ENCODE measurements at regions not wholly inside any gene's neighbourhood (a gene's known extent, or its start where the extent isn't known, plus 50 kb on each side); places are given as distances from the start of the nearest gene placed in this dataset.
A peak's percentile ranks its signal among the peaks of the same experiment; 100 is the strongest.

DNA sequence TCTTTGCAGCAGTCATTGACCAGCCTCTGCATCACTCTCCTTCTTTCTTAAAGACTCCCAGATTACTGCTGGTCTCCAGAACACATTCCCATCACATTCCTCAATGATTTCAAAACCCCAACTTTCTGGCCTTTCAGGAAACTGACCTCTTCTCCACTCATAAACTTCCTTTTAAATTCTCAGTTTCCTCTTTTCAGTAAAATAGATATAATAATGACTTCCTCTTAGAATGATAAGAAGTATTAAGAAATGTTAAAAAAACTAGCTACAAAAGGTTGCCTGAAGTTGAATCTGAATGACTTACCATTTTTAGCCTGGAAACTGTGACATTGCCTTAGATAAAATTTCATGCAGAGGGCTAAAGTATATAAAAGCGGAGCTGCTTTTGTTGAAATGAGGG lies 239.3 kb downstream of the OGFRL1 start:
- DNase-seq (ENCODE audit: low spot score): no peak

DNA sequence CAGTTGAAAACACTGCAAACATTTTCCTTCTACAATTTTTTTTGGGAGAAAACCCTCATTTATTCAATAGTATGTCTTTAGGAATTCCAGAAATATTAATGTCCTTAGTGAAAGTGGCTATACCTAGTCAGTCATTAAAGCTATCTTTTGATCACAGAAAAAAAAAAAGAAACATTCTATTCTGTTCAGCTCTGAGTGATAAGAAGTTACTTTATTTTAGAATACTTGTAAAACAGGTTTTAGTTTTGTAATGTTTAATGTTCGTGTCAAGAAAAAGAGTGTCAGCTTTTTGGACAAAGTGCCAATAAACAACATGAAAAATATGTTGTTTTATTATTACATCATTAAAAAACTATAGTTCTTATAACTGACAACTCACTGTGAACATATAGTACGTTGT lies 240.4 kb downstream of the OGFRL1 start:
- no peak for DNase-seq (ENCODE audit: low spot score)

DNA sequence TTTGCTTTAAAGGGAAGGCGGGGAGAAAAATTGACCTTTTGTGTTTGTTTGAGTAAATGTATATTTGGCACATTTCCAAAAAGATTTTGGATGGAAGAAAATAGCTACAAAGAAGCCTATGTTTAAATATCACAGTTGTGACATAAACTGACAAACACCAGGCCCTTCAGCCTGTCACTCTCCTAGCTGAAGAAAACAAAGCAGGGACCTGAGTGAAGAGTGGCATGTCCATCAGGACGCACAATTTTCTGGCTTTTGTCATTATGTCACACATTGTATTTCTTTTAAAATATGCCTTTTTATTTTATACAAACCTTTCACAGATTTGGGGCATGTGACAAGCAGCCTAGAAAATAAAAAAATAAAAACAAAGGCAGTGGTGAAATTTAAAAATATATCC lies 241.2 kb downstream of the OGFRL1 start:
- DNase-seq (ENCODE audit: low spot score): no peak

DNA sequence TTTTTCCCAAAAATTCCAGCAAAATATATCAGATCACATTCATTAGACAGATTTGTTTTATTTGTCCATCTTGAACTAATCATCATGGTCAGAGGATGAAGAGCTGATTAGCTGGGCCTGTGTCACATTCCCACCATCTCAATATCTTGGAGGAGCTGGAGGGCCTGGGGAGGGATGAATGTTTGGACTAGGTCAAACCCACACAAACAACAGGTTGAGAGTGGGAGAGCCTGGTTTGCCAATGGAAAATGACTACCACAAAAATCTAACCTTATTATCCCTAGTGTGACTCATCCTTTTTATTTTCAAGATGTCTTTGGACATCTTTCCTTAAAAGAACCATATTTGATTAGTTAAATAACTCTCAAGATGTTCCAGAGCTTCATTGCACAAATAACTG lies 242.4 kb downstream of the OGFRL1 start:
- DNase-seq (ENCODE audit: low spot score): no peak

DNA sequence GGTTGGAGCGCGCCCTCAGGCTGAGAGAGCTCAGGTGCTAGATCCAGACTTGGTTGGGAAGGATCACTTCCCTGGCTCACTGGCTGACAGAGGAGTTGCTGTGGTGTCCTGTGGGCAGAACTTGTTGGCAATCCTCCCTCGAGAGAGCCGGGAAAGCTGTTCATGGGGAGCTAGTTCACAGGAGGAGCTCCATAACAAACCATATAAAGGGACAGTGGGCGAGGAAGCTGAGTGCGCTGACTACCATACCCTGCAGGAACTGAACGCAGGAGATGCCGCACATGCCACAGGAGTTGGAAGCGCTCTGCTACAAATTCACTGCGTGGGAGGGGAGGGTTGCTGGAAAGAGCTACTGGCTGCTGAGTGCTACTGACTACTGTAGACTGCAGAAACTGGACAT lies 243.2 kb downstream of the OGFRL1 start:
- no peak for DNase-seq (ENCODE audit: low spot score)

DNA sequence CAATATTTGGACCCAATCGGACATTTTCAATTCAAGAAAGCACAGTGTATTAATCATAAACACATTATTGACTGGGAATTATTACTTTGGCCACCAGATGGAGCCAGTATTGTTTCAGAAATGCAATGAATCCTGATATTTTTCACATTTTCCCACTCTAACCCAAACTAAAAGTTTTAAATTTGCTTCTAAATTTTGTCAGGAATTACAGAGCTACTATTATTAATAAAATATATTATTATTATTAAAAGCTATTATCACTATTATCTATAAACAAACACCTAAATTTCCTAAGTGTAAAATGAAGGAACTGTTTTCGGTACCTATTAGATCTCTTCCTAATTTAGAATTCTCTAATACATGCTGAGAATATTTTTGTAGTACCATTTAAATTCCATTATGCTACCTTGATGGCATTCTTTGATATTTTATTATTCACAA lies 245.3 kb downstream of the OGFRL1 start:
- DNase-seq (ENCODE audit: low spot score): peak; percentile 9

DNA sequence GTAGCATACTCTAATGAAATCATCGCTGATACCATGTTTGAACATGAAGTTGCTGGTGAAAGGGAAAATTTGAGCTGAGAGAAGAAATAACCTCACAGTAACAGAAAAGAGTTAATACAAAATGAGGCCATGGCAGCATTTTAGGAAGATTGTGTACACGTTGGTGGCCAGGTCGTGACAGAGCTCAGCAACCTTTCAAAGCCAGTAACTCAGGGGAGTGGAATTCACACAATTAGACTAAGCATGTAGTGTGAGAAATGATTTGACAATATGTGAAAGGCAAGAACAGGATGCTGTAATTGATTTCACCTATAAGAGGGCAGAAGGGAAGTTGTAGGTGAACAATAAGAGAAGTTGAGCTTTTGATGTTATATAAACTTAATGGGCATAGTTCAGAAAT lies 246.3 kb downstream of the OGFRL1 start:
- no peak for DNase-seq (ENCODE audit: low spot score)

DNA sequence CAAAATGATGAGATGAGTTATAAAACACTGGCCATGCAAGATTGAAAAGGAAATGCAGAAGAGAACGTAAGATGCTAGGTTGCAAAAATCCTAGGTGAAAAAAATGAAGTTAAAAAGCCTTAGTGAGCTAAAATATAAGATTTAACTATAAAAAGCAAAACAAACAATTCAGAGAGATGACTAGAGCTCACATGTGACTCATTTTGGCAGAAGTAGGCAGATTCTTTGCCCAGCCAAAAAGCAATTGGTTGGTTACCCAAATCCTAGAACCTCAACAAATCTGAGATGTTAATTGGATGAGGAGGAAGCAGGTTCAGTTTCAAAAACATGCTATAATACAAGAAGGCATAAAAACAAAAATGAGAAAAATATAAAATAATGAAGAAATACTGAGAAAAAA lies 249.1 kb downstream of the OGFRL1 start:
- peak; percentile 53 for DNase-seq (ENCODE audit: low spot score)

DNA sequence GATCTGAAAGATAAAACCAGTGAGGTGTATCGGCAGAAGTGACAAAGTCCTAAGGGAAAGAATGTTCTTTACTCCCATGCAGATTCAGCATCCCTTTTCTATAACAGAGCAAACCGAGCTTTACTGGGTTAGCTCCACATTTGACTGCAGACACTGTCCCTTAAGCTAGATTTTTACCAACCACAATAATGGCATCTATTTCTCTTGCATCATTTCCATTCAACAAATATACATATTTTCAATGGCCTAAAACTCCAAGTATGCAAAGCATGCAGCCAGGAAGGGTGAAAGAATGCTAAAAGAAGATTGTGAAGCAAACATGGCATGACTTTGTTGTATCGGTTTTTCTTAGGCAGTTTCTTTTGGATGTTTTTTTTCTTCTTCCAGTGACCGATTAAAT lies 255.4 kb downstream of the OGFRL1 start:
- DNase-seq (ENCODE audit: low spot score): peak; percentile 22

DNA sequence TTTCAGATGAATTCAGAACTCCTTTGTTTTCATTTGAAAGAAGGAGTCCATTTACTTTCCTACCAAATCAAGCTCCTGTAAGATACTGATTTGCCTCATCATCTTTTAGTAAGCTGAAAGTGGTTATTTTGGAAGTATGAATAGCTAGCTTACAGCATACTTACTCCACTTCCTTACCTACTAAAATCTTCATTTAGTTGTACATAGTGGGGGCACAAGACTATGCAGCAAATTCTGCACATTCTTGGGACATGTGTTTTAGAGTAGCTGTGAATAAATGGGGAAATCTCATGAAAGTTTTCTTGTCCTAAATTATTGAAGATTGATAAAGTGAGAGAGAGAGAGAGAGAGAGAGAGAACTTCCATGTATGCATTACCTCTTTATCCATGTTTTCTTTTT lies 256.3 kb downstream of the OGFRL1 start:
- DNase-seq (ENCODE audit: low spot score): no peak

DNA sequence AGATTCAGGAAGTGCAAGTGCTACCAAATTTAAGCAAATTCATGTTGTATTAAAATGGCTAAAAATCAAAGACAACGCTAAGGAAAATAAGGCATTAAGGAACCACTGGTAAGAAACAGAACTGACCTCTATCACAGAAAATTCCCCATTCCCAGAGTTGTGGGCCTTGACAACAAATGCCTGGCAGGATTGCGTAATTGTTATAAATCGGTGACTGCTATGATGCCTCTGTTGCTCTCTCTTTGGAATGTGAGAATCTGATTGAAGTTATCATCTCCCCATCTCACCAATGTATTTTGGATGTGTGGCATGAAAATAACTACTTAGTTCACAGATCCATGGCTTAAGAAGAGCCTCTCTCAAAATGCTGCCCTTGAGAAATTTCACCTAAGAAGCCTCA lies 257.3 kb downstream of the OGFRL1 start:
- DNase-seq (ENCODE audit: low spot score): no peak

DNA sequence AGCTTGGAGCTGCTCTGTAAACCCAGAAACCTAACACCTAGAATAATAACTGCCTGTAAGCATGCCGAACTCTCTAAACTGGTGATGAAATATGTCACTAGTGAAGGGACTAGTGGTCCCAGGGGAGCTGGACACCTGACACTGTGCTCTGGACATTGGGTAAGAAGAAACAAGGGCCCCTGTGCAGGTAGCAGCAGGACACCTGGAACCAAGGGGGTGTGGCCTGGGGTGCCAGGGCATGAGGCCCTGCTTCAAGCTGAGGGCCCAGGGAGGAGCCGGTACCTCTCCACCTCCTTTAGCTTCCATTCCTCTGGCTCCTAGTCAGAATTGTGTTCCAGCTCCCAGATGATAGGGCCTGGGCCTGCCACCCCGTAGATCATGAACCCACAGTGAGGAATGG lies 263.2 kb downstream of the OGFRL1 start:
- DNase-seq (ENCODE audit: low spot score): no peak

DNA sequence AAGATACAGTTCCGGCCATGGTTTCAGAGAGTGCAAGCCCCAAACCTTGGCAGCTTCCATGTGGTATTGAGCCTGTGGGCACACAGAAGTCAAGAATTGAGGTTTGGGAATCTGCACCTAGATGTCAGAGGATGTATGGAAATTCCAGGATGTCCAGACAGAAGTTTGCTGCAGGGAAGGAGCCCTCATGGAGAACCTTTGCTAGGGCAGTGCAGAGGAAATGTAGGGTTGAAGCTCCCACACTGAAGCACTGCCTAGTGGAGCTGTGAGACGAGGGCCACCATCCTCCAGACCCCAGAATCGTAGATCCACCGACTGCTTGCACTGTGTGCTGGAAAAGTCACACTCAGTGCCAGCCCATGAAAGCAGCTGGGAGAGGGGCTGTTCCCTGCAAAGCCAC lies 267.5 kb downstream of the OGFRL1 start:
- no peak for DNase-seq (ENCODE audit: low spot score)

DNA sequence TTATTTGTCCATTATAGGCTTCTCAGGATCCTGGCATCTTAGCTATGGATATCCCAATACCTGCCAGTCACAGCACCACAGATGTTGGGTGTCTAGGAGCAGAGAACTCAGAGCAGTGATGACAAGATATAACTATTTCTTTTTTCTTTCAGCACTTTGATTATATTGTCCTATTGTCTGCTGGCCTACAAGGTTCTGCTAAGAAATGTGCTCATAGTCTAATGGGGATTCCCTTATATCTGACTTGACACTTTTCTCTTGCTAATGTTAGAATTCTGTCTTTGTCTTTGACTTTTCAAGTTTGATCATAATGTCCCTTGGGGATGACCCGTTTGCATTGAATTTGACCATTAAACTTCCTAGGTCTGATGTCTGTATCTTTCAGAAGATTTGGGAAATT lies 270.4 kb downstream of the OGFRL1 start:
- DNase-seq (ENCODE audit: low spot score): no peak

DNA sequence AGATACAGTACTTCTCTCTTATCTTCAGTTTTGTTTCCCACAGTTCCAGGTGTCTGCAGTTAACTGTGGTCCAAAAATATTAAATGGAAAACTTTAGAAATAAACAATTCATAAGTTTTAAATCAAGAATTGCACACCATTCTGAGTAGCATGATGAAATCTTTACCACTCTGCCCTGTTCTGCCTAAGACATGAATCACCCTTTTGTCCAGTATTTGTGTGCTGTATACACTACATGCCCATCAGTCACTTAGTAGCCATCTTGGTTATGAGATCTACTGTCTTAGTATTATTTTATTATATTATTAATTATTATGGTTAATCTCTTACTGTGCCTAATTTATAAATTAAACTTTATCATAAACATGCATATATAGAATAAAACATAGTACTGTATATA lies 279.0 kb downstream of the OGFRL1 start:
- DNase-seq (ENCODE audit: low spot score): no peak

DNA sequence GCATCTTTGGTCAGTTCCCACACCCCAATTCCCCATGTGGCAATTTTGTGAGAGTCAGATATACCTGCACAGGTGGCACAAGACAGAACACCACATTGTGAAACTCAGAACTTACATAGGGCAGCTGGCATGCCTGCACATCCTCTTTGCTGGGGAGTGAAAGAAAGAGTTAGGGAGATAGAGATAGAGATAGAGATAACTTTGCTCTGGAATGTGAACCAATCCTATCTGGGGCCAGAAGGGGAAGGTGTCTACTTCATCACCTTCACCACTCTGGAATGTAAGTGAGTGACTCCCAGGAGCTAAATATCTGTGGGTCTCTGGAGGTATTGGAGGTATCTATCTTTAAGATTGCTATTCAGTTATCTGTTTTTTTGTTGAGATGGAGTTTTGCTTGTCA lies 289.2 kb downstream of the OGFRL1 start:
- DNase-seq (ENCODE audit: low spot score): no peak

DNA sequence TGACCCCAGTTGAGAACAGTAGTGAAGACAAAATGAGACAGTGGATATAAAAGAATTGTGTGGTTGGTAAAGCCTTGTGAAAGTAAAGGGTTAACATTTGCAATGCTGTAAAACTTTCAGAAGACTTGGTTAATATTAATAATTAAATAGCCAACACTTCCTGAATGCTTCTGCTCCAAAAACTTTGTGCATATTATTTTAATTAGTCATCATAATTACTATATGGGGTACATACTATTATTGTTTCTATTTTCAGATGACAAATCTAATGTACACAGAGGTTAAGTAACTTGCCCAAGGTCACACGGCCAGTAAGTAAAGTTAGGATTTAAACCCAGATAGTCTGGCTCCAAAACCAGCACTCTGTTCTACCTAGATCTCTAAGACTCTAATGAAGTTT lies 291.3 kb downstream of the OGFRL1 start:
- DNase-seq (ENCODE audit: low spot score): no peak

DNA sequence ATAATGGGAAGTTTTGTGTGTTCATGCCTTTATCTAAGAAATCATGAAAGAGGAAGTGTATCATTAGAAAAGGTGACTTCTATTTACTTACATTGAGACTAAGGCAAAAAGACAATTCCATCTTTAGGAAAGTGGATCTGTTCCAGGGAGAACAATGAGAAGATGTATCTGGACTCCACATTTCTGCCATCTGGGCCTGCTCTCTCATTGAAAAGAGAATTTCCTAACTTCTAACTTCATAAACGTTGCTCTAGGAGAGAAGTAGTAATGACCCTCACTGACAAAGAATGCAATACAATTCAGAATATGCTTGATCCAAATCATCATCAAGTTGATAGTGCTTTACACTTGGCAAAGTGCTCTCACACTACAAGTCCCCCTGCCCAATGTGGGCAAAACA lies 294.2 kb downstream of the OGFRL1 start:
- DNase-seq (ENCODE audit: low spot score): no peak

DNA sequence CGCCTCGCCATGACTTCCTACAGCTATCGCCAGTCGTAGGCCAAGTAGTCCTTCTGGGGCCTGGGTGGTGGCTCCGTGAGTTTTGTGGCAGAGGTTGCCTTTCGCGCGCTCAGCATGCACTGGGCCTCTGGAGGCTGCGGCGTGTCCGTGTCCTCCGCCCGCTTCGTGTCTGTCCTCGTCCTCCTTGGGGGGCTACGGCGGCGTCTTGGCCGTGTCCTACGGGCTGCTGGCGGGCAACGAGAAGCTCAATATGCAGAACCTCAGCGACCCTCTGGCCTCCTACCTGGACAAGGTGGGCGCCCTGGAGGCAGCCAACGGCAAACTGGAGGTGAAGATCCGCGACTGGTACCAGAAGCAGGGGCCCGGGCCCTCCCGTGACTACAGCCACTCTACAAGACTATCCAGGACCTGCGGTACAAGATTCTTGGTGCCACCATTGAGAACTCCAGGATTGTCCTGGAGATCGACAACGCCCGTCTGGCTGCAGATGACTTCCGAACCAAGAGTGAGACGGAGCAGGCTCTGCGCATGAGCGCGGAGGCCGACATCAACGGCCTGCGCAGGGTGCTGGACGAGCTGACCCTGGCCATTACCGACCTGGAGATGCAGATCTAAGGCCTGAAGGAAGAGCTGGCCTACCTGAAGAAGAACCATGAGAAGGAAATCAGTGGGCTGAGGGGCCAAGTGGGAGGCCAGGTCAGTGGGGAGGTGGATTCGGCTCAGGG lies 296.3 kb downstream of the OGFRL1 start:
- DNase-seq (ENCODE audit: low spot score): no peak

DNA sequence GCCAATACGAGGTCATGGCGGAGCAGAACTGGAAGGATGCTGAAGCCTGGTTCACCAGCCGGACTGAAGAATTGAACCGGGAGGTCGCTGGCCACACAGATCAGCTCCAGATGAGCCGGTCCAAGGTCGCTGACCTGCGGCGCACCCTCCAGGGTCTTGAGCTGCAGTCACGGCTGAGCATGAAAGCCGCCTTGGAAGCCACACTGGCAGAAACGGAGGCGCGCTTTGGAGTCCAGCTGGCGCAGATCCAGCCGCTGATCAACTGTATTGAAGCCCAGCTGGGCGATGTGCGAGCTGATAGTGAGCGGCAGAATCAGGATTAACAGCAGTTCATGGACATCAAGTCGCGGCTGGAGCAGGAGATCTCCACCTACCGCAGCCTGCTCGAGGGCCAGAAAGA lies 296.9 kb downstream of the OGFRL1 start:
- DNase-seq (ENCODE audit: low spot score): no peak

DNA sequence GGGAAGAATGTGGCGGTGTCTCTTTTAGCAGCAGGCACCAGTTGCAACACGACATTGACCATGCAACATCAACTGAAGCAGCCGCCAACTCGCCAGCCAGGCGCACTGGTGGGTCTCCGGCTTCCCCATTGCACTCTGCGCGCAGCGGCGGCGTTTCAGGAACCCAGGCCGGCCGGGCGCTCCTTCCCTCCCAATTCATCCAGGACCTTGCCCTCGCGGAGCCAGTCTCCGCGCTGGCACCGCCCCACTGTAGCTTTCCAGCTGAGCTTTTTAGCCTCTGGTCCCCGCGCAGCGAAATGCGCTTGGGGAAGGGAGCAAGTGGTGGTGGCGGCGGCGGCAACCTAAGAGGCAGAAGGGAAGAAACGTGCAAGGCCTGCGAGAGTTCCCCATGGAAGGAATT lies 297.9 kb upstream of the RIMS1 start:
- no peak for DNase-seq (ENCODE audit: low spot score)

DNA sequence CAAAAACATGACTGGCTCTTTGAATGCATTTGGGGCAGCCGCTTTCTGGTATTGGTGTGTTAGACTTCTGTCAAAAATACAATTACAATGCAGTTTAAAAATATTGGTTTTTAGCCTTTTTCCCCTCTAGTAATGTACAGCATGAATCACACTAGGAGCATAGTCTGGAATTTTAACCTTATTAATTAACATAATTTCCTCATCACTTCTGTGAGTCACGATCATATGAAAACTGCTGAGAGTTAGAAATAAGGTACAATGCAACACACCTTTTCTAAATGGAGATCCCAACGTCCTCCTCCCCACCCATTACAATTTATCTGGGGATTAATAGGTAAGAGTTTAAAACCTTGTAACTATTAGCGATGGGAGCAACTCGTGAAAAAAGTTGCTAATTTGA lies 297.1 kb upstream of the RIMS1 start:
- no peak for DNase-seq (ENCODE audit: low spot score)

DNA sequence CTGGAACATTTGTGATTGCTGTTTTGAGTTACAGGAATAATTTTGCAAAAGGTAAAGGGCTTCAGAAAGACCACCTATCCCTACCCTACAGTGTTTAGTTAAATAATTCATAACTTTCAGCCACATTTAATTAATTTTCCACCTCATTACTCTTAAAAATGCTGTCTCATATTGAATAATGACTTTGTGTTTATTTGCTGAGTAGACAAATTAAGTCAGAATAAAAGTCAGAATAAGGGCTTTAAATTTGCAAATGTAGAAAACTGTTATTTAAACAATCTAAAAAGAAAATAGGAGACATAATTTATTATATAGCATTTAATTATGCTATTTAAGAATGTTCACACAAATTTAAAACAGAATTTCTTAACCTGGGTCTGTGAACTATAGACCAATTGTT lies 293.7 kb upstream of the RIMS1 start:
- no peak for DNase-seq (ENCODE audit: low spot score)

DNA sequence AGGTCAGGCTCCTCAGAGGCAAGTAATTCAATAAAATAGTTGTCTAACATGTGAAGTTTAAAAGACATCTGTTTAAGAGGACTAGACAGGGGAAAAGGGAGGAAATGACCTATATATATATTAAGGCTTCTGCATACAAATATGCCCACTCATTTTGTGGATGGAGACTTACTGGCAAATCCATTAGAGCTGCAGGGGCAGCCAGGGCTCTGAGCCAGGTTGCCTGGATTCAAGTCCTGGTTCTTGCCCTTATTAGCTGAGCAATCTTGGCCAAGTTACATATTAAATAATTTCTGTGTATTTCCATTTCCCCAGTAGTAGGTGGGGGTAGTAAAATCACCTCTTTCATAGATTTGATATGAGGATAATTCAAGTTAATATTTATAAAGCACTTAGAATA lies 287.0 kb upstream of the RIMS1 start:
- DNase-seq (ENCODE audit: low spot score): no peak

All from AG08396 (cell line).